Retina (tissue), 1 donor: ENCODE measurements at regions not wholly inside any gene's neighbourhood (a gene's known extent, or its start where the extent isn't known, plus 50 kb on each side); places are given as distances from the start of the nearest gene placed in this dataset.

Experiments
- DNase-seq: peaks from one replicate; pipeline ENCODE4 v3.0.0-alpha.2; 2016

DNA sequence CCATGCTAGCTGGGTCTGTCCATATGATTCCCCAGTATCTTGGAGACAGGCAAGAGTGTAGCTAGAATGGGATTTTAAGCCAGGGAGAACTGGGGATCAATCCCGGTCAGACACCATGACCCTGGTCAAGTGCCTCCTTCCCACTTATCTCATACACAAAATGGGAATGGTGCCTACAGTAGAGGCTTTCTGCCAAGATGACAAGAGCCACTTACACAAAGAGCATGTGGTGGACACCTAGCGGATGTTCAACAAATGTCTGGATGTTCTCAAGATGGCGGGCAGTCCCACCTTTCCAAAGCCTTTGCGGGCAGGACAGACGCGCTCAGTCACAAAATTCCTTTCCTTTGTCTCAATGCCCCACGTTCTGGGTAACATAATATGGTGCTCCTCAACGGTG is 57.3 kb downstream of the MAF start:
- no peak for DNase-seq

DNA sequence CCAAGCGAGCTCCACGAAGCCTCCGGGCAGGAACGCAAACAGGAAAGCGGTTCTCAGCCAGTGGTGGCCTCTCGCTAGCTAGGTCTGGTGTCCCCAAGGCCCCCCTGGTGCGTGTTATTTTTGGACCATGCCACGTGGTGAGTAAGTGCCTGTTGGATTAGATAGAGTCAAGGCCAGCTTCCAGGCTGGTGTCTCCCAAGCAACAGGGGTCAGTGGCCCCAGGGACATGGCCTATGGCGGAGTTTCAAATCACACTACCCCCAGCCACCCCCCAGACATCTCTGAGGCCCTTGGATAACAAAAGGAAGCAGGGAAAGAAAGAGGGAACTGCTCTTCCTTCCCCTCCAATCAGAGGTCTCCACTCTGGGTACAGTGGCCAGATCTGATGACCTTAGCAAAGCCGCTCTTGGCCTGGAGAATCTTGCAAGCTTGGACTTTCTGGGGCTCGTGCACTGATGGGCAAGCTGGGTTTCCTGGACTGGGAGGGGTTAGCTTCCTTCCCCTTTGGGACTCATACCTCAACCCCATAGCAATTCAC is 58.2 kb downstream of the MAF start:
- no peak for DNase-seq

DNA sequence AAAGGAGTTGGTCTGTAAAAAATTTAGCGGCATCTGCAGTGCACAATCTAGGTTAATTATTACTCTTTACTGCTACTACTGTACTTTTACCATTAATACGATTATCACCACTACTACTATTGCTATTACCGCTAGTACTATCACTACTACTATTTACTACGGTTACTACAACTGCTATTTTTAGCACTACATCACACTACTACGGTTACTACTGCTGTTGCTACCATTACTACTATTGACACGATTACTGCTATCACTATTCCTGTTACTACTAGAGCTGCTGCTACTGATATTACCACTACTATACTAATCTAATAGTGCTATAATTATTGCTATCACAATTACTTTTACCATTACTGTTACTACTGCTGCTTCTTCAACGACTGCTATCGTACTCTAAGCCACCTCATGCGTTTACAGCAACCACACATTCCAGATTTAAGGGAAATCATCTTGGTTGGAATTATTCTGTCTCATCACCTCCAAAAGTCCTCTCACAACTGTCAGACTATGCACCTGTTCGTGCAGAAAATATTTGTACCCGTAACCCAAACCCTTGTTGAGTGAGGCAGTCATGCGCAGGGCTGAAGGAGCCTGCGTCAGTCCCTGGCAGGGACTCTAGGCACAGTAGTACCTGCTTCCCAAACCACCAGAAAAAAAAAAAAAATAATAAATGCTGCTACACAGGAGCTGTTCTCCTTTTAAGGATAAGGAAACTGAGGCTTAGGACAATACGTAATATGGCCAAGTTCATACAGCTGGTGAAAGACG is 59.5 kb downstream of the MAF start:
- no peak for DNase-seq

DNA sequence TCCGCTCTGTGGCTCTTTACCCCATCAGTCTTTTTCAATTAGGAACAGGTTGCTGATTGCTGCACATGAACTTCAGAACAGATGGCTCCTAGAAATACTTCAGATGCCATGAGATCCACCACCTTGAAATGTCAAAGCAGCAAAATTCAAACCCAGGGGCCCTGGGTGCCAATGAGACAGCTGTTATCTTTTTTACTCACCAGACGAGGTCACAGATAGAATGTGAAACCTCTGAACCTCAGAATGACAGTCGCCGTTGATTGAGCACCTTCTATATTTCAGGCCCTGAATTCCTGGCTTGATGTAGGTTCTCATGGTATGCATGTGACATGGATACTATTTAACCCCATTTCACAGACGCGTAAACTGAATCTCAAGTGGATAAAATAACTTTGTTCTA is 63.0 kb downstream of the MAF start:
- DNase-seq = no peak

DNA sequence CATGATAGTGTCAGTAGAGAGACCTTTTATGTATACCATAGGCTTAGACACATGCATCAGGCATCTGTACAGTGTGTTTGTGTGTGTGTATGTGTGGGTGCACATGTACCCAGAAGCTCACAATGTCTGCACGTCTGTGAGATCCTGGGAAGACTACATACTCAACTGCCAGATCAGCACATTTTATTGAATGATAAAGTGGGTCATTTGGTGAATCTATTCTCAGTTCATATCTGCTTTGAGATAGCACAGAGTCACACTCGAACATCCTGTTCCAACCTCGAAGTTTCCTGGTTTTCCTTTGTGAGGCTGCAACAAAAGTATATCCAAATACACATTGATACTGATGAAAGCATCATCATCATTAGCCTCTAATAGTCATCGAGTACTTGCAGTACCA is 63.6 kb downstream of the MAF start:
- DNase-seq = no peak

DNA sequence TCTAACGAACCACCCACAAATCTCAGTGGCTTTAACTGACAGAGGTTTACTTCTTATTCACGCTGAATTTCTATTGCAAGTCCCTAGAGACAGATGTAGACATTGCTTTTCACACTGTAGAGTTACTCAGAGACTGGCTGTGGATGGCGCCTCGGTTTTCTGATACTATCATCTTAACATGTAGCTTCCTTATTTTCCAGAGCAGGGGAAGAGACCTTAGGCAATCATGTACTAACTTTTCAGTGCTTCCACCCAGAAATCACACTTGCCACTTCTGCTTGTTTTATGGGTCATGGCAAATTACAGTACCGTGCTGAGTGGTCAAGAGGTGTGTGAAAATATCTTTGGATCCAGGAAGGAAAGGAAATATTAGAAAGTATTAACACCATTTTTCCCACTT is 65.4 kb downstream of the MAF start:
- no peak for DNase-seq

DNA sequence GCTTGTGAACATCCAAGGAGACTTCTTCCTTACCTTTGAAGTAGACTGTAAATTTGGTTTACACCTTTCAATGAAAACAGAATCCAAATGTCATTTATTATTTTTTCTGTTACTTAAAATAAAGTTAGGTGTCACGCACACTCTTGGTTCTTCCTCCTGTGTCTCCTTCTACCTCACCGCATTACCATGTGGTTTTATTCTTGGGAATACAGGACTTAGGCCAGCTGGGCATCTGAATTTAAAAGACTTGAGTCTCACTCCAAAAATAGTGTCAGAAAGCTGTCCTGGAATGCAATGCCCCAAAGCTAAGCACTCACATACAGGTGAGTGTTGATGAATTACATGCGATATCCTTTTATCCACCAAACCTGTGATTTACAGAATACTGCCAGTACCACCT is 66.4 kb downstream of the MAF start:
- DNase-seq = no peak

DNA sequence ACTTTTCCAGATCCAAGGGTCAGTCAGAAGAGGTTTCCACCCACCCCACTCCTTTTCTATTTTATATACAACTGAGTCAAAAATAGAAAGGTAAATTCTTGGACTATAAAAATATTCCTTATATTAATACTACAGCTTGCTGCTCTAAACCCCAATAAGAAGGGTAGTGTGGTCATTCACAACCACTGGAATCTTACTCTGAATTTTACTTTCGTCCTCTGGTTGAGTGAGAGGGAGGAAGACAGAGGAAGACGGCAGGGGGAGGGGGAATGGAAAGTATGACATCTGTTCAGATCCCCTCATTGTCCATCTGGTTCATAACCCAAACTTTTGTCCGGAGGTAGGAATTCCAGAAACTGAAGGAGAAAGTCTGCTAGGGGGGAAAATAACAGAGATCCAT is 67.2 kb downstream of the MAF start:
- DNase-seq = no peak

DNA sequence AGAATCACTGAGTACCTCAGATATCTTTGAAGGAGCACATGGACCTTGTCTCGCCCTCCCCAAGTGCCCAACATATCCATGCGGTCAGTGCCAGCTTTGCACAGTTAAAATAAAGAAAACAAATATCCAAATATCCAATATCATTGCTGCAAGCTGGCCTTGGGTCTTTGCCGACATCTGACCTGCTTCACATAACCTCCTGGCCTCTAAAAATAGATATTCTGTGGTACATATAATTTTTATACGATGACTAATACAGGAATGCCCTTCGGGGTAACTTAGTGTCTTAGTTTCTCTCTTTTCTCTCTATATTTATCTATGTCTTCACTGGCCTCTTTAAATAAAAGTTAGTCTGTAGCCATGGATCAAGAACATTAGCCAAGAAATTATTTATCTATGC is 67.8 kb downstream of the MAF start:
- no peak for DNase-seq

DNA sequence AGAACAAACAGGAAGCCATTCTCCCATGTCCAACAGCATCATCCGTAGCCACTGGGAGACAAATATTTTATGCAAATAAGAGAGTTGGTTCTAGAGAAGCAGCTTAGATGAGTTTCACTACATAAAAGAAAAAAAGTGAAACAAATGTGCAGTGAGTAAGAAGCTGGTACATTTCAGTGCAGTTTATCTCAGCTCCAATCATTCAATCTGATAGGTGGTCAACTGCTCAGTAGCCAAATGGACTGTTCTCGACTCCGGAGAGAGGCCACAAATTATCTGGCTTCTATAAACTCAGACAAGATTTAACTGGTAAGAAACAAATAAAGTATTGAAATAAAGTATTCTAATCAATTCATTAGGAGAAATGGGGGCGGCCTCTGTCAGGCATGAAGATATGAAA is 68.3 kb downstream of the MAF start:
- DNase-seq = no peak

DNA sequence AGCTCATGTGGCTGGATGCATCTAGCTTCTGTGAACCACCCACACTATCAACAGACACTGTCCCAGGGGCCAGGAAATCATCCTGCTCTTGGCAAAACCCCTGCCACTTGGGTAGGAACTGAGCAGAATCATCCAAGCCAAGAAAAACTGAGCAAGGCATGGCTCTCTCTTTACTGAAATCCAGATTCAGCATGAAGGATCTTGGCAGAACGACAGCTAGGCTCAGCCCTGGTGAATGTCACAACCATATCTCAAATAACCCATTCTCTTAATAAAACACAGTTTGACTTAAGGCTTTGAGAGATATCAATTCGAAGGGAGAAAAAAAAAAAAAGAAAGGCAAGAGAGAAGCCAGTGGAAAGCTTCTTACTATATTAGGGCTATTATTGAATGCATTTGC is 72.2 kb downstream of the MAF start:
- no peak for DNase-seq

DNA sequence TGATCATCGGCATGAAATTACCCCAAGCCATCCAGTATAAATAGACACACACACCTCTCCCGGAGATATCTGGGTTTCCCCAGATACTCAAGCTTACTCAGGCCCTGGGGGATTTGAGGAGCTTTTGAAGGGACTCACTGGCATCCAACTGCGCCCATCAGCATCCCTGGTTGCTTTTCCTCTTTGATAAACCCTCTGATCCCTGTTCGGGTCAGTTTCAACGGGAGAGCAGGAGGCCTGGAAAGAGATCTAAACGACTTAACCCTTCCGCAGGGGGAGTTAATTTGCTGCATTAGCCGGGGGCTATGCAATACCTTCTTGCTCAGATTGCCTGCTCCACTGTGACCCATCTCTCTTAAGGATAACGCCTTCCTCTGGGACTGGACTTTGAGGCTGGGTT is 76.6 kb downstream of the MAF start:
- DNase-seq = peak; percentile 28

DNA sequence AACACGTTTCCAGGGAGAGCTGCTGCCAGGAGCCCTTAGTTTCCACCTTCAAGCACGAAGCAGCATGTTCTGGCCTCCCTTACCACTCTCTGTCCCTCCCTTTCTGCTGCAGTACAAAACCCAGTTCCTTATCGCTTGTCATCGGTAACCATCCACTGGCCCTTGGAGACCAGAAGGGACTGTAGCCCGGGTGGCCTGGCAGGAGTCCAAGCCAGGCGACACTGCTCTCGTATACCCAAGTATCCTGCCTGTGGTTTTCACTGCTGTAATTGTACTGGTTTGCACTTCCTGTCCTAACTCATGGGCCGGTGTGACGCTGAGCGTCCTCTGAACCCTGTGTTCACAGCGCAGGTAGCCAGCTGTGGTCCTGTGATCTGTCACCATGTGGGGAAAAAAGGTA is 81.1 kb downstream of the MAF start:
- no peak for DNase-seq

DNA sequence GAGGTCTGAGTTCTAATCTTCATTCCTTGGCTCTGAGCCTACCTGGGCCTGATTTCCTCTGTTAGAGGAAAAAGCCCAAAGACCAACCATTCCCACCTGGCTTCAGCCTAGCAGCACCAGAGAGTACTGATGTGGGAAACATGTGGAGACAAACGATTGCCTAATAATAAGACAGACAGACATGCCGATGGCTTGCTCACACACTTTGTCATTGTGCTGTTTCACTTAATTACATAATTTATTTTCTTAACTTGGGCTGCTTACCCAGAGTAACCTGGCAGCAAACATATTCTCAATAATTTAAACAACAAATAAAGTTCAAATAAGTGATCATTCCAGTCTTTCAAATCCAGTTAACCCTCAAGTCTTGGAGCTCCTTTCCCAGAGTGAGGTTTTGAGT is 83.4 kb downstream of the MAF start:
- DNase-seq = no peak

DNA sequence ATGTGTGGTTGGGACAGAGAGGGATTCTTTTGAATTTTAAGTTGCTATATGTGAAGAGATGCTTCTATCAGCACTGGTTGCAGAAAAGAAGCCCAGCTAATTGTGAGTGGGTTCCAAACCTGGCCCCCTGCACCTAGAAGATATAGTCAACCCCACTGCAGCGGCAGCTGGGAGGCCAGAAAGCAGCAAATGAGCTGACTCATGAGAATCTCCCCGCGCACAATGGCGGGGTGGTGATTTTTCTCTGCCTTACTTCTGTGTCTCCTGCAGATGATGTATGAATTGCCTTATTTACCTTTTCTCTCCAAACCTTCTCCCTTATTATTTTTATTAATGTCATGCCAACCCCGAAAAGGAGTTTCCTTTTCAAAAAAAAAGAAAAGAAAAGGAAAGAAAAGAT is 89.7 kb downstream of the MAF start:
- no peak for DNase-seq

DNA sequence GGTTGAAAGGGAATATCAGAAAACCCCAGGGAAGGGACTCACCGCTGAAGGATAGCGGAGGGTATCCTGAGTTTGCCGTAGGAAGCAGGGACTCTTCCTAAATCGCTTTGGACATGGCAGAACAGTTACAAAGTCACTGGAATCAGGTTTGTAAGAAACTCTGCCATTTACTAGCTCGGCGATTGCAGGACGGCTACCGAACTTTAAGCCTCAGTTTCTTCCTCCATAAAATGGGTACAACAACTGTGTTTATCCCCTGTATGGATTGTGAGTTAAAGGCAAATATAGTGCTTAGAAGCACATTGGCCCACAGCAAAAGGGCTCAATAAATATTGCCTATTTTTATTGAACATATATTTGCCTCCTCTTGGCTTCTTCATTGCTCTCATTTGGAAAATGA is 90.6 kb downstream of the MAF start:
- DNase-seq = no peak

DNA sequence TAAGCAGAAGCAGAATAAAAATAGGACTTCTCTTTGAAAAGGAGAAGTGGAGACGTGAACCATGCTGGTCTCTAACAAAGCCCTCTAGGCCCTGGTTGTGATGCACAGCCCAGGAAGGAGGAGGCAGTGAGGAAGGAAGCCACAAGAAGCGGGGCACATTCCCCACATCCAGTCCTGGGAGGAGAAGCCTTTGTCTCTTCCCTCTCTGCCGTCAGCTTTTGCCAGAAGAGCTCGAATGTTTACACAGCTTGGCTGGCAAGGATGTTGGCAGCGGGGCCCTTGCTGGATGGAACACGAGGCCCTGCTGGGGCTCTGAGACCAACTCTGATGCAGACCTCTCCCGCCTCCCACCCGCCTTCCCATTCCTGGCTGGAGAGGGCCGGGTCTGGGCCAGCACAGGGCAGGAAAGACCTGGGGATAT is 91.3 kb downstream of the MAF start:
- DNase-seq = peak; percentile 14

DNA sequence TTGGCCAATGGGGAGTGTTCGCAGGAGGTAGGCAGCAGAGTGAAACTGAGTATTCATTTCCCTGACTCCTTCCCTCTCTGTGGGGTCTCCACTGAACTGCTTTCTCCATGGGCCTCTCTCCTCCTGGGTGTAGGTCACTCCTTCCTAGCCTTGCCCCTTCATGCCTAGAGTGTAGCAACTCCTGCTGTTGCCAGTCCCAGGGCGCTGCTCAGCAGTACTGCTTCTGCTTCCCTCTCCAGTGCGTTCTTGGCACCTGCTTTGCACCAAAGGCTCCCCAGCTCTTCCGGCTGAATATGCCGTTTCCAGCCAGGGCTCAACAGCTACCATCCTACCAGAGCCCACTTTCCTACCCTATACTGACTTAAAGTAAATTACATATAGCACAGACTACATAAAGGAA is 92.2 kb downstream of the MAF start:
- DNase-seq = no peak

DNA sequence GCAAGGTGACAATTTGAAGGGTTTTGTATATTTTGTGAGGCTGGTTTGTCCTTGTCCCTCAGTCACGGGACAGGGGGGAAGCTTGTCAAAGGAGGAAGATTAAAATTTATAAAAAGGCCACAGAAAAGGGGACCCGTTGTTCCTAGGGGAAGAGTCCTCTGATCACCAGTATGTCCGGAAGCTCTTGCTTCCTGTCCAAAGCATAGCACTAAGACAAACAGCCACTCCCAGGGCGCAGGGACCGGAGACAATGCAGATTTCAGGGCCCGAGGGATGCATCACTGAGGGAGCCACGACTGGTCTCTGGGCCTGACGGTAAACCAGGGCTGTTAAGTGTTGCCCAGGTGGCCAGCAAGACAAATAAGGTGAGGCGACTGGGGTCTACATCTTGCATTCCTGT is 95.2 kb downstream of the MAF start:
- DNase-seq = no peak

DNA sequence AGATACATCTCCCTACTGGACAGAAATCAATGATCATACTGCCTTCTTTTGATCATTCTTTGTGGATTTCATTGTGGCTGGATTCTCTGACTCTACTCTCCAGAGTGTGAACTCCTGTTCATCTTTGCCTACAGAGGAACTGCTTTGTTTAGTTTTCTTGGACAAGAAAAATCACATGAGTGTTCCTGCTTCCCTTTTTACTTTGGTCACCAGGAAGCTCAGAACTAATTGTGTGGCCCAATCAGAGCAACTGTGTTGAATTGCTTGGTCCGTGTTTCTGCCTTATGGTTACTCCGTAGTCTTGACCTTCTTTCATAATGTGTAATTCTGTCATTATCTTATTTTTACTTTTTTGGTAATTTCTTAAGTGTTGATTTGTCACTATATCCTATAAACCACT is 97.0 kb downstream of the MAF start:
- DNase-seq = no peak

DNA sequence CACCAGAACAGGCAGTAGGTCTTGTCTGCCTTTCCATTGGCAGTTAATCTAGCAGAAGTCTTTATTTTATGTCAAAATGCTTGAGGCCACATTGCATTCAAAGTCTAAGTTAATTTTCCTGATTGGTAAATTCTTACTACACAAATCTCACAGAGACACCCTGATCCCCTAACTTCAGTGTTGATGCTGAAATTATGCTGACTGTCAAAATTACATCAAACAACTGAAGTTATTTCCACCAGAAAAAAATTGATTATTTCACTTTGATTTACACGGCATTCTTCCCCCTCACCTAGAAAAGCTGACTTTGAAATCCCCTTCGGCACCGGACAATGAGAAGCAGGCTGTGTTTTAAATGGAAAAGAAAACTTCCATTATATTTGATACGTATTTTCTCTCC is 99.1 kb downstream of the MAF start:
- no peak for DNase-seq

DNA sequence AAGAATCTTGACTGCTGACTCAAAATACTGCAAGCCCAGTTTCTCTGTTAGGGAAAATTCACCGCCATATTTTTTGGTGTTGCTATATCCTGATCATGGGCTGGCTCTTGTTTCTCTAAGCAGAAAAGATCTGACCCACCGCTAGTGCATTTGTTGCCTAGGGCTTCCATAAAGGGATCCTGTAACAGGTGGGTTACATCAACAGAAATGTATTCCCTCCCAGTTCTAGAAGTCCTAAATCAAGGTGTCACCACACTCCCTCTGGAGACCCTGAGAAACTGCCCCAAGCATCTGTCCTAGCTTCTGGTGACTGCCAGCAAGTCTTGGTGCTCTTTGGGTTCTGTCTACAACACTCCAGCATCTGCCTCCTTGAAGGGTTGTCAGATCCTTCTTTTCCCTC is 99.7 kb downstream of the MAF start:
- no peak for DNase-seq

DNA sequence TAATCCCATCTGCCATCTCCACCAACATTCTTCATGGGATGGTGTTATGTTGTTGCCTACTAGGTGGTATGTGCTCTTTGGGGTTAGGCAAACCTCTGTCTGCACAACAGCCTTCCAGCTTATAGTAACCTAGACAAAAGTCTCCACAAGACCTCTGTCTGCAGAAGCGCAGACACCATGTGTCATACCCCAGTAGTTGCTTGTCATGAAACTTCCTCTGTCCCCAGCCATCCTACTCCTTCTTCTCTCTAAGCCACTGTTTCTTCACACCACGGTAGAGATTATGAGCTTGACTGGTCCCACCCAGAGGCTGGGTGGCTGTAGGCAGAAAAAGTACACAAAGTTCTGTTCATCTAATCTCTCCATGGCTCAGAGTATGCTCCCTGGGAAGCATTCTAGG is 100.3 kb downstream of the MAF start:
- no peak for DNase-seq

DNA sequence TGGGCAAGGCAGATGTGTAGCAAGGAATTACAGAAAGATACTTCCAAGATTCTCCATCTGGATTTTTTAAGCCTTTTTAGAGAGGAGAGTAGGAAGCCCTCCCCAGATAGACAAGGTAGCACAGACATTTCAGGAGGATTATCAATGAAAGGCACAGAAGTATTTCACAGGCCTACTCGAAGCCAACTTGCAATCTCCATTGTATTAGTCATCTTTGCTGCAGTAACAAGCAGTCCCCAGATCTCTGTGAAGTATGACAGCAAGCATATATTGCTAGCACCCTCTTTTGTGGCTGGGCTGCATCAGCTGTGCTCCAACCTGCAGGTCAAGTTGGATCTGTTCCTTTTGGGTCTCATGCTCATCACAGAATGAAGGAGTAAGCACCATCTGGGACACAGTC is 101.6 kb downstream of the MAF start:
- no peak for DNase-seq

DNA sequence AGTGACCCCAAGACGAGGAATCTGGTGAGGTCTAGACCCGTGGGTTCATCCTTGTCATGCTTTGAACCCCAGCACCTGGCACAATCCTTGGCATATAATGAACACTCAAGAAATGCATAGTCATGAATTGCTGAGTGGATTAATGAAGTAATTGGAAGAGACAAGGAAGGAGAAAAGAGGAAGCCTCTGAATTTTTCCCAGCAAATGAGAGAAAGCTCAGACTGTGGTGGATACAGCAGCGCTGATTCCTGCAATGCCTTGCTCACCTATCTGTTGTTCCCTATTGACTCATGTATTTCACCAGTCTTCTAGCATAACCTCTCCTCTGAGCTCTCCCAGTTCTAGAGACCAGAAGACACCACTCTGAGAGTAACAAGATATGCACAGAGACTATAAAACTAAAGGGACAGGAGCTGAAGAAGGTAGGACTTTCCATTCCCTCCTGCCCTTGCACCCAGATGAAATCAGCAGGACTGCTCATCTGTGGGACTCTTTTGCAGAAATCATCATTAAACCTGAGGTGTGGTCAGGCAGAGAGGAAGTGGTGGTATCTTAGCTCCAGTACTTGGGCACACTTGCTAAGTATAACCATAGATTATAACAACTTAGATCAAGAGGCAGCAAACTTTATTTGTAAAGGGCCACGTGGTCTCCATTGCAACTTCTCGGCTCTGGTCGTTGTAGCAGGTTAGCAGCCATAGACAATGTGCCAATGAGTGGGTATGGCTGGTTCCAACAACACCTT is 102.8 kb downstream of the MAF start:
- no peak for DNase-seq
